Epithelial cell of esophagus (primary cell): ENCODE measurements at regions not wholly inside any gene's neighbourhood (a gene's known extent, or its start where the extent isn't known, plus 50 kb on each side); places are given as distances from the start of the nearest gene placed in this dataset.

Experiments used
- DNase-seq: peaks from one replicate; pipeline ENCODE4 v3.0.0; 2010; ENCODE audit warnings: low read depth
- H3K4me3 ChIP-seq: 2 replicates; pipeline ENCODE4 v1.5.1; 2011; ENCODE audit warnings: mild to moderate bottlenecking, low read length, control low read depth
- TF ChIP-seq, protein P1 (sequence below): IDR thresholded peaks from 2 replicates; pipeline ENCODE4 v1.5.1; 2011; ENCODE audit warnings: low read depth, mild to moderate bottlenecking, low read length, control low read depth, inconsistent platforms; ENCODE audit not compliant: insufficient read depth; ENCODE audit errors: missing control alignments

DNA sequence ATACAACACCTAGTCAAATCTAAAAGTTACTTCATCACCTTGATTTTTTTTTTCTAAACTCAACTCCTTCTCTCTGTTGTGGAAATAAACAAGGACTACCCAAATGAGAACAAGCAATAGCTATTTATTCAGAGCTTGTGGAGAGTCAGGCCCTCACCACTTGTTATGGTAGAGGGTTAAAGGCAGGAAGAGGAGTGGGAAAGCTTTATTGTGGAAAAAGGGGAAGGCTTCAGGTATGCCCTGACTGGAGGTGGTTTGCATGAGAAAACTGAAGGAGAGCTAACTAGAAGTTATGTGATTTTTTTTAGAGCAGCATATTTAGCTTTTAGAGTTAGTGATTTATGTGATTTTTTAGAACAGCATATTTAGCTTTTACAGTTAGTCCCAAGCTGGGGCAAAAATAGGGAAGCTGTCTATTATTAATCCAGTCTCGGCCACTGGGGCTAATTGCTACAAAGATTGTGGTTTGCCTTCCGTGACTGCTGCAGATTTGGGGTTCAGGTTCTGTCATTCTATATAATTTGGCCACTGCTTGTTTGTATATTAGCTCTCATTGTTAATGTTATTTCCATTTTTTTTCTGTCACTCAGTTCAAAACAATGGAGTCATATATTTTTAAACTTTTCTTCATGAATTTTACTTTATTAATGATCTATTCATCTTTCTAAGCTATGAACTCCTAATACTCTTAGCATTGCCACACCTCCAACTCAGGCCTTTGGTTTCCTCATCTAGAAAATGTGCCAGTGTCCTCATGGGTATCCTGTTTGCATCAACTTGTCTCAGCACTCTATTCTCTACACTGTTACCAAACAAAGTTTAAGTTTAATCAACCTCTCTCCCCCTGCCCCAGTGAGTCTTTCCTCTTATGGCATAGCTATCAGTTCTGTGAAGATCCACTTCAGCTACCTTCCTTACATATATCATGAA lies 713.0 kb downstream of the BRINP3 start:
- TF ChIP-seq, protein P1, sequence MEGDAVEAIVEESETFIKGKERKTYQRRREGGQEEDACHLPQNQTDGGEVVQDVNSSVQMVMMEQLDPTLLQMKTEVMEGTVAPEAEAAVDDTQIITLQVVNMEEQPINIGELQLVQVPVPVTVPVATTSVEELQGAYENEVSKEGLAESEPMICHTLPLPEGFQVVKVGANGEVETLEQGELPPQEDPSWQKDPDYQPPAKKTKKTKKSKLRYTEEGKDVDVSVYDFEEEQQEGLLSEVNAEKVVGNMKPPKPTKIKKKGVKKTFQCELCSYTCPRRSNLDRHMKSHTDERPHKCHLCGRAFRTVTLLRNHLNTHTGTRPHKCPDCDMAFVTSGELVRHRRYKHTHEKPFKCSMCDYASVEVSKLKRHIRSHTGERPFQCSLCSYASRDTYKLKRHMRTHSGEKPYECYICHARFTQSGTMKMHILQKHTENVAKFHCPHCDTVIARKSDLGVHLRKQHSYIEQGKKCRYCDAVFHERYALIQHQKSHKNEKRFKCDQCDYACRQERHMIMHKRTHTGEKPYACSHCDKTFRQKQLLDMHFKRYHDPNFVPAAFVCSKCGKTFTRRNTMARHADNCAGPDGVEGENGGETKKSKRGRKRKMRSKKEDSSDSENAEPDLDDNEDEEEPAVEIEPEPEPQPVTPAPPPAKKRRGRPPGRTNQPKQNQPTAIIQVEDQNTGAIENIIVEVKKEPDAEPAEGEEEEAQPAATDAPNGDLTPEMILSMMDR: no peak
- no peak for DNase-seq
- H3K4me3 ChIP-seq: no peak overlapping the region

DNA sequence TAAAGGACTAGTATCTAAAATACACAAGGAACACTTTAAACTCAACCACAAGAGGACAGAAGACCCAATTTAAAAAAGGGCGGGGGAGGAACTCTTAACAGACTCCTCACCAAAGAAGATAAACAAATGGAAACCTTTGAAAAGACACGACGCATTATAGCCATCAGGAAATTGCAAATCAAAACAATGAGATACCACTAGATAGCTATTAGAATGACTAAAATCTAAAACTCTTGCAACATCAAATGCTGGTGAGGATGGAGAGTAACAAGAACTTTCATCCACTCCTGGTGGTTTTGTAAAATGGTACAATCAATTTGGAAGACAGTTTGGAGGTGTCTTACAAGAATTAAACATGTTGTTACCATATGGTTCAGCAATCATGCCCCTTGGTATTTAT lies 708.2 kb downstream of the BRINP3 start:
- DNase-seq: no peak
- TF ChIP-seq, protein P1: no peak

DNA sequence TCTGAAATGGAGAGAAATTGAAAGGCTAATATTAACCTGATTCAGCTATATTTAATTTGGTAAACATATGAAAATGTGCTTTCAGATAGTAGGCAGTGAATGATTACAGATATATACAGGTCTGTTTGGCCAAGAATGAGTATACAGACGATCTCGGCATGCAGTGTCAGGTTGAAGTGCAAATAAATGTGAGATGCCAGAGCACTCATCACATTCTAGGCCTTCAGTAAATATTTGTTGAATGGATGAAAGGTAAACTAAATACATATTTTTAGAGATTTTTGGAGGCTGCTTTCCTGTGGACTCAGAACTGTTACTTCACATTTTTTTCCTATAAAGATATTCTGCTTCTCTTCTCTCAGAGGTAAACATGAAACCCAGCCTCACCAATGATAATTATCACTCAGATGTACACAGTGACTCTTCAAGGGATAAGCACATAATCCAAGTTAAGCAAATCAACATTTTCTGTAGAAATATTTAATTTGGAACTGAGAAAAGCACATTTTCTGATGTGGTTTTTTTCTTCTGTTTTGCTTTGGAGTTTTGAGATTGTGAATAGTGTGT lies 702.9 kb downstream of the BRINP3 start:
- TF ChIP-seq, protein P1: no peak
- no peak overlapping the region for H3K4me3 ChIP-seq
- peak; percentile 6 for DNase-seq

More for the DNA sequence above, 708.2 kb downstream of the BRINP3 start:
- no peak overlapping the region for H3K4me3 ChIP-seq

DNA sequence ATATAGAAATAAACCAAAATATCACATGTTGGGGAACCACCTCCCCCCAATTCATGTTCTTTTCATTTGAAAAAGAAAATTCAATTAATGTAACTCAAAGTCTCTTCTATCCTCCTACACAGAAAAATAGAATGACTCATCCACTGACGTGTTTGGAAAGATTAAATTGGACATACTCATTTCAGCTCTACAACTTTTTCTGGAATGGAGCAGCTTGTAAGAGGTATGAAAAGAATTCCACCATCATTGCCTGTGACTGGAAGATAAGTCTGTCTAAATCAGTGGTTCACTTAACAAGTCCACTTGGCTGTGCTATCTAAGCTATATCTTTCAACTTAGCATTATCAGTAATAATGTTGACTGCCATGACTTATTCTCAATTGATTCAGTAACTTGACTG lies 702.3 kb downstream of the BRINP3 start:
- peak; percentile 70 for DNase-seq
- TF ChIP-seq, protein P1: no peak
- H3K4me3 ChIP-seq: no peak overlapping the region

DNA sequence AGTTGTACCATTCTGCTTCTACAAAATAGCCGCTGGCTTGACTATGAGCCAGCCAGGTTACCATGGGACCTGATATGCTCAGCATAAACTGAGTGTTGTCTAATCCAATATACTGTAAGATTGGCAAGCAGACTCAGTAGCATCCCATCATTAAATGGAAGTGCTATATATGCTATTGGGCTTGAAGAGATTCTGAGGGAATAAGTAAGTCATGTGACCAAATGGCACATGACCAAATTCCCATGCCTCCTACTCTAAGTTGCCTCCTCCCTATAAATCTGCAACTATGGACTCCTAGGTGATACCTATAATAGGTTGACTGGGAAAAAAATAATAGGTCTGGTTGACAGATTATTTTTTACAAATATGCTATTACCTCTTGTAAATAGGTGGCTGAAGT lies 698.6 kb downstream of the BRINP3 start:
- H3K4me3 ChIP-seq: no peak overlapping the region
- TF ChIP-seq, protein P1: no peak
- DNase-seq: no peak

DNA sequence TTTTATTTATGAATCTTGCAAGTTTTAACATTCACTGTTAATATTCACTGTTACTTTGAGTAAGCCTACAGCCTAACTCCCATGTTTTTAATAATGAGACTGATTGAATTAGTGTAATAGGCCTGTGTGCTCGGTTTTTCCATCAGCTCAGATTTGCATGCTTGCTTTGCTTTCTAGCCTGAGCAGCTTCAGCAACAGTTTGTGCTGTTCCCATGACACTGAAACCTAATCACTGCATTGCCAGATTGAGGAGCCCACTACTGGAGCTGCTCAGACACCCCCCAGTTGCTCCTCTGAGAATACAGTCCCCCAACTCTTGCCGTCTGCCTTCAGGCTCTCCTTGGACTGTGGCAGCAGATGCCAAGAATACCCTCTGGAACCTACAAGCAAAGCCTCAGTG lies 695.4 kb downstream of the BRINP3 start:
- TF ChIP-seq, protein P1: no peak
- no peak overlapping the region for H3K4me3 ChIP-seq
- DNase-seq: no peak

DNA sequence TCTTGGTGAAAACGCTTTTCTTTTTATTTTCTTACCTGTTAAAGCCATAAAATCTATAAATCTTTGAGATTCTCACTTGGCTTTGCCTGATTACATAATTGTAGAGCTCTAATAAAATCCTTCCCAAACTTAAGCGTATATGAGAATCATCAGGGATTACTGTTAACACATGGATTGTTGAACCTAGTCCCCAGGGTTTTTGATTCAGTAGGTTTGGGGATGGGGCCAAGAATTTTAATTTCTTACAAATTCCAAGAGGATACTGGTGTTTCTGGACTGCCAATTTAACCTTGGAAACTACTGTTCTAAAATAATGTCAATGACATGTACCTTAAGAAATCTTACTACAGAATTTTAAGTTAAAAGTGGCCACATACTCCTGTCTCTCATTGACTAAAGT lies 694.2 kb downstream of the BRINP3 start:
- TF ChIP-seq, protein P1: no peak
- no peak for DNase-seq
- no peak overlapping the region for H3K4me3 ChIP-seq
